VCaP (cell line): ENCODE measurements at regions not wholly inside any gene's neighbourhood (a gene's known extent, or its start where the extent isn't known, plus 50 kb on each side); places are given as distances from the start of the nearest gene placed in this dataset.

ENCODE experiments used
- H3K27ac ChIP-seq: fragments of 450-650 bp; 2 replicates; pipeline ENCODE4 v1.5.1; 2017
- TF ChIP-seq, protein P1 (sequence below): fragments of 450-650 bp; conservative IDR thresholded peaks from 2 replicates; pipeline ENCODE4 v1.5.1; 2017; ENCODE audit warnings: mild to moderate bottlenecking, moderate library complexity

GRCh38 chr20:11542645-11543044 lies 375.0 kb upstream of the BTBD3 start:
- H3K27ac ChIP-seq: no peak overlapping the region
- TF ChIP-seq, protein P1, sequence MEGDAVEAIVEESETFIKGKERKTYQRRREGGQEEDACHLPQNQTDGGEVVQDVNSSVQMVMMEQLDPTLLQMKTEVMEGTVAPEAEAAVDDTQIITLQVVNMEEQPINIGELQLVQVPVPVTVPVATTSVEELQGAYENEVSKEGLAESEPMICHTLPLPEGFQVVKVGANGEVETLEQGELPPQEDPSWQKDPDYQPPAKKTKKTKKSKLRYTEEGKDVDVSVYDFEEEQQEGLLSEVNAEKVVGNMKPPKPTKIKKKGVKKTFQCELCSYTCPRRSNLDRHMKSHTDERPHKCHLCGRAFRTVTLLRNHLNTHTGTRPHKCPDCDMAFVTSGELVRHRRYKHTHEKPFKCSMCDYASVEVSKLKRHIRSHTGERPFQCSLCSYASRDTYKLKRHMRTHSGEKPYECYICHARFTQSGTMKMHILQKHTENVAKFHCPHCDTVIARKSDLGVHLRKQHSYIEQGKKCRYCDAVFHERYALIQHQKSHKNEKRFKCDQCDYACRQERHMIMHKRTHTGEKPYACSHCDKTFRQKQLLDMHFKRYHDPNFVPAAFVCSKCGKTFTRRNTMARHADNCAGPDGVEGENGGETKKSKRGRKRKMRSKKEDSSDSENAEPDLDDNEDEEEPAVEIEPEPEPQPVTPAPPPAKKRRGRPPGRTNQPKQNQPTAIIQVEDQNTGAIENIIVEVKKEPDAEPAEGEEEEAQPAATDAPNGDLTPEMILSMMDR: no peak

GRCh38 chr20:11544029-11544678 lies 373.5 kb upstream of the BTBD3 start:
- H3K27ac ChIP-seq: no peak overlapping the region; the same call in 1 of the 2 replicates

GRCh38 chr20:11546939-11547338 lies 370.8 kb upstream of the BTBD3 start:
- no peak overlapping the region for H3K27ac ChIP-seq

More at GRCh38 chr20:11544029-11544678, 373.5 kb upstream of the BTBD3 start:
- TF ChIP-seq, protein P1: peak; percentile 77

DNA sequence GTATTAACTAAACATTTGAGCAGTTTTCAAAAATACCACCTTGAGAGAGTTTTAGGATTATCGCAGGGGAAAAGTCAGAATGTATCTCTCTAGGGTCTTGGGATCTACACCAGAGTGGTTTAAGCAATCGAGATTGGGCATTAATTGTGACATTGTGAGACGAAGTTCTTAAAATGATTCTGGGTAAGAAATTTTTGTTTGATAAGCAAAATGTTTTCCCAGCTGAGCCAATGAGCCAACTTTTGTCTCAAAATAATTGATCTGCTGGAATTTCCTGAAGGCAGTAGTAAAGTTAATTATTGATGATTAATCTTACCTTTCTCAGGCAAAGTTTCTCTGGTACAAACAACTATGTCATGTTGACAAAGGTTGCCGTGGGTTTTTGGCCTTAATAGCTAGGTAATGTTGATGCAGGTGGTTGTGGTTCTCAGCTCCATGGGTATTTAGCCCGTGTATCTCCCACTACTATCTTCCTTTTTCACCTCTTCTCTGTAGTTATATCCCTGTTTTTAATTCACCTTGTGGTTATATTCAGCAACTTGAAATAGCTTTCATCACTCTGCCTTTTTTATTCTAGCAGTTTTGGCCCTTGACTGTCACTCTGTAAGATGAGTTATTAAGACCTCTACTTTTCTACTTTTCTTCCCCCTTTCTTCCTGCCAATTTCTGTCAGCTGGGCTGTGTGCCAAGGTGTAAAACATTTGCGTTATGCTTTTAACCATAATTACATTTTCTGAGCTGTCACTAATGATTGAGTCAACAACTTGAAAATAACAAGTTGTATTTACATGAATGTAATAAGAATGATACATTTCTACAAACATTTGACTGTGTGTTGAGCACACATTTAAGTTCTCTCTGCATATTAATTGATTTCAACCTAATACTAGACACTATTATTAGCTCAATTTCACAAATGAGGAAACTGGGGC lies 368.3 kb upstream of the BTBD3 start:
- TF ChIP-seq, protein P1: no peak
- no peak overlapping the region for H3K27ac ChIP-seq

More at GRCh38 chr20:11546939-11547338, 370.8 kb upstream of the BTBD3 start:
- TF ChIP-seq, protein P1: no peak

DNA sequence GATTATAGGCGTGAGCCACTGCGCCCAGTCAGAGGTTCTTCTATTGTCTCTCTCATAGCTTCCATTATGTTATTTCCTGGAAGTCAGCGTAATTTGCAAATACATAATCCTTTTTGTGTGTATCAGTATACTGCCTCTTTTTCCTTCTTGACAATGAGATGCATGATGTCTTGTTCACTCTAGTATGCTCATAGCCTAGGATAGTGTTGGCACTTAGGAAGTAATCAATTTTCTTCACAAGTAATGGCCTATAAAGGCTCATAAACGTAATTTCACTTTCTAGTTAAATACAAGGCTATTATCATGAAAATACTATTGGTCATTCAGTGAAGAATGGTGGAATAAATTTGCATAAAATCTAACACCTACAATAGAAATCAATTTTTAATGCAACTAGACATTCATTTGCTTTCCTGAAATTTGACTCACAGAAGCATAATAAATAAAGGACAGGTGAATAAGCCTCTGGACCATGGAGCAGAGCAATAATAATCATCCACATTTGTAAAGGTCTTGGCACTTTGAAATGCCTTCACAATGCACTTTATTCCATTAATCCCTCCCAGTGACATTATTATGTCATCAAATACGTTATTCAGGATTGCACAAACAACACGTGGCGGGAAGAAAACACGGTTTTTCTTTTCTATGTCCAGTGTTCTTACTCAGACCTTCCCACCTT lies 366.9 kb upstream of the BTBD3 start:
- no peak overlapping the region for H3K27ac ChIP-seq
- TF ChIP-seq, protein P1: no peak

GRCh38 chr20:11551479-11551878 lies 366.2 kb upstream of the BTBD3 start:
- no peak overlapping the region for H3K27ac ChIP-seq
- TF ChIP-seq, protein P1: no peak

DNA sequence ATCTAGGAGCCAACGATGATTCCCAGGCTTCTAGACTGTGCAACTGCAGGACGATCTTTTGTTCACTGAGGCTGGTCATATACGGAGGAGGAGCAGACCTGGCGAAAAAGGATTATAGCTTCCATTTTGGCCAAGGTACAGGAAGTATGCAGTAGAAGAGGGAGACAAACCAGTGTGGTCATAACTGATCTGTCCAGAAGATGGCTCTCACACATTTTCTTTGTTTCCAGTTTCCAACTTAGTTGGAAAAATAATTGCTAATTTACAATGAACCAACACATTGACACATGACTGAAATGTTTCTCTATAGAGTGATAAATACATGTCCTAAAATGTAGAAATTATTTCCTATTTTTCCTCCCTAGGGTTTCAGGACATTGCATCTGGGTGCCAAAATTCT lies 364.1 kb upstream of the BTBD3 start:
- TF ChIP-seq, protein P1: peak; percentile 75
- H3K27ac ChIP-seq: no peak overlapping the region
